Endothelial cell of umbilical vein (primary cell): ENCODE measurements at regions not wholly inside any gene's neighbourhood (a gene's known extent, or its start where the extent isn't known, plus 50 kb on each side); places are given as distances from the start of the nearest gene placed in this dataset.

ENCODE experiments used
- BruUV-seq: library from RNA; stranded (reverse); fragments of 400-500 nt; replicated peaks from 2 replicates; lab custom pipeline; 2021; lab: Mats Ljungman, UMichigan
- CTCF ChIA-PET: fragments of 300-600, 350-600 bp; sonication (Branson Sonifier 250); formaldehyde crosslinking; loops from one replicate; lab custom pipeline; 2021; ENCODE audit warnings: antibody characterized with exemption, inconsistent platforms; lab: Charles Lee
- POLR2A ChIA-PET: fragments of 300-600, 350-600 bp; sonication (Branson Sonifier 250); formaldehyde crosslinking; loops from one replicate; lab custom pipeline; 2021; ENCODE audit warnings: antibody characterized with exemption, inconsistent platforms; lab: Charles Lee
- DNase-seq: peaks from one replicate; pipeline ENCODE4 v3.0.0-alpha.2; 2011; ENCODE audit warnings: low read depth, low spot score
- FAIRE-seq: peaks from 2 replicates; lab custom pipeline; 2011; peaks lifted over from hg19 to GRCh38; lab: Jason Lieb, UNC
- H2AFZ ChIP-seq: 2 replicates; pipeline ENCODE4 v1.6.0; 2012; ENCODE audit warnings: low read depth, low read length, control low read depth, inconsistent platforms
- H3K27ac ChIP-seq: 2 replicates; pipeline ENCODE4 v1.5.1; 2011; ENCODE audit warnings: low read depth, mild to moderate bottlenecking, control low read depth, low read length, moderate library complexity; ENCODE audit not compliant: insufficient read depth
- H3K27me3 ChIP-seq, 2 experiments: 2 replicates each; pipeline versions ENCODE4 v1.6.0 to v1.6.1; 2011; ENCODE audit warnings: low read length in 2 of 2, mixed read lengths in 1 of 2; ENCODE audit not compliant: control insufficient read depth in 2 of 2, insufficient read depth in 2 of 2
- H3K36me3 ChIP-seq, 2 experiments: 2 replicates in 1 of 2; 3 replicates in 1 of 2; pipeline ENCODE4 v1.5.1; 2011; ENCODE audit warnings: low read length in 2 of 2, mild to moderate bottlenecking in 1 of 2, moderate library complexity in 1 of 2; ENCODE audit not compliant: control insufficient read depth in 2 of 2, insufficient read depth in 2 of 2; ENCODE audit errors: extremely low read depth in 1 of 2
- H3K4me1 ChIP-seq: 3 replicates; pipeline ENCODE4 v1.5.1; 2011; ENCODE audit warnings: mild to moderate bottlenecking, low read length; ENCODE audit not compliant: control insufficient read depth, insufficient read depth; ENCODE audit errors: extremely low read depth
- H3K4me2 ChIP-seq: 2 replicates; pipeline ENCODE4 v1.6.1; 2011; ENCODE audit warnings: low read length, control low read depth, mixed read lengths; ENCODE audit not compliant: insufficient read depth
- H3K4me3 ChIP-seq, 3 experiments: fragments of 200-600 bp in 1 of 3; sonication (generic), shearing (Covaris generic) in 1 of 3; replicated peaks in 1 of 3; 2 replicates each; pipeline ENCODE4 v1.5.1; 2011 to 2016; ENCODE audit warnings: control low read depth in 3 of 3, low read length in 3 of 3, mild to moderate bottlenecking in 2 of 3, inconsistent platforms in 1 of 3, low read depth in 1 of 3, moderate library complexity in 1 of 3; ENCODE audit not compliant: insufficient read depth in 1 of 3
- H3K79me2 ChIP-seq: 2 replicates; pipeline ENCODE4 v1.6.0; 2012; ENCODE audit warnings: low read length, inconsistent platforms; ENCODE audit not compliant: control insufficient read depth, insufficient read depth
- H3K9ac ChIP-seq: replicated peaks from 2 replicates; pipeline ENCODE3; 2011; ENCODE audit warnings: low read length, control low read depth; ENCODE audit not compliant: insufficient read depth; ENCODE audit errors: extremely low read depth
- H3K9me1 ChIP-seq: replicated peaks from 3 replicates; pipeline ENCODE4 v1.6.0; 2011; ENCODE audit warnings: mild to moderate bottlenecking, low read length; ENCODE audit not compliant: control insufficient read depth, insufficient read depth; ENCODE audit errors: extremely low read depth
- H3K9me3 ChIP-seq: replicated peaks from 2 replicates; pipeline ENCODE4 v1.5.1; 2012; ENCODE audit warnings: low read length, inconsistent platforms; ENCODE audit not compliant: control insufficient read depth, insufficient read depth
- H4K20me1 ChIP-seq: replicated peaks from 2 replicates; pipeline ENCODE3; 2011; ENCODE audit warnings: mild to moderate bottlenecking, low read length; ENCODE audit not compliant: control insufficient read depth, insufficient read depth; ENCODE audit errors: extremely low read depth
- CTCF ChIP-seq, 2 donors: IDR thresholded peaks; 1 replicate in 1 of 2; 2 replicates in 1 of 2; pipeline ENCODE4 v1.5.1; 2011; ENCODE audit warnings: low read length in 2 of 2, mild to moderate bottlenecking in 2 of 2, moderate library complexity in 2 of 2, control low read depth in 1 of 2, inconsistent platforms in 1 of 2, low read depth in 1 of 2; ENCODE audit not compliant: insufficient read depth in 1 of 2; ENCODE audit errors: extremely low read depth in 1 of 2
- EZH2 ChIP-seq: IDR thresholded peaks from 2 replicates; pipeline ENCODE4 v1.6.1; 2012; ENCODE audit warnings: borderline replicate concordance, low read depth, mild to moderate bottlenecking, moderate library complexity, low read length, inconsistent platforms; ENCODE audit not compliant: severe bottlenecking
- FOS ChIP-seq: IDR thresholded peaks from 2 replicates; pipeline ENCODE4 v1.6.1; 2011; ENCODE audit warnings: mild to moderate bottlenecking, low read length, moderate library complexity, borderline replicate concordance; ENCODE audit not compliant: insufficient read depth
- GATA2 ChIP-seq: IDR thresholded peaks from 2 replicates; pipeline ENCODE4 v1.7.0; 2011; ENCODE audit warnings: low read depth, mild to moderate bottlenecking, moderate library complexity, mixed read lengths, low read length; ENCODE audit not compliant: insufficient read length, insufficient read depth
- JUN ChIP-seq: IDR thresholded peaks from 2 replicates; pipeline ENCODE4 v1.6.1; 2011; ENCODE audit warnings: borderline replicate concordance, low read depth; ENCODE audit not compliant: insufficient read length, insufficient read depth
- MAX ChIP-seq: IDR thresholded peaks from 2 replicates; pipeline ENCODE4 v1.6.1; 2011; ENCODE audit not compliant: insufficient read depth, insufficient read length
- MYC ChIP-seq: IDR thresholded peaks from one replicate; pipeline ENCODE4 v1.6.1; 2011; ENCODE audit warnings: mild to moderate bottlenecking, low read depth, low read length
- POLR2A ChIP-seq: IDR thresholded peaks from 2 replicates; pipeline ENCODE4 v1.6.1; 2012; ENCODE audit warnings: low read depth, mild to moderate bottlenecking, control low read depth, low read length
- POLR2AphosphoS5 ChIP-seq: IDR thresholded peaks from 2 replicates; pipeline ENCODE4 v1.6.1; 2012; ENCODE audit warnings: low read depth, mild to moderate bottlenecking, control low read depth, low read length, moderate library complexity; ENCODE audit not compliant: insufficient read depth
- dilution Hi-C: fragments of 300-500 bp; cut with MboI; formaldehyde crosslinking; loops from one replicate; pipeline ENCODE4 v1.15.0; 2019; ENCODE audit warnings: low sequenced_read_pairs; ENCODE audit not compliant: extremely low pct_ligation_motif_present
- intact Hi-C: fragments of 100-400 bp; cut with micrococcal nuclease; formaldehyde crosslinking; loops from one replicate; pipeline ENCODE4 v1.10.0; 2022

GRCh38 chr12:124678421-124678893, 111.0 kb upstream of the NCOR2 start:
- TF ChIP-seq GATA2 (no peak), FOS (no peak), EZH2 (no peak), MAX (no peak), POLR2A (no peak), MYC (no peak), JUN (no peak), CTCF (IDR thresholded peaks at IDR 0.05; ENCODE audit: extremely low read depth in 1 of 2, insufficient read depth in 1 of 2, low read depth in 1 of 2, low read length in 2 of 2) (no peak), POLR2AphosphoS5 (no peak)
- FAIRE-seq (no peak), DNase-seq (no peak)
- dilution Hi-C loops (loop anchor here (25.0 kb wide), 1 partner anchor 116 kb away; the partner anchor contains the start of gene NCOR2), intact Hi-C loops (no loop called here)
- Histone ChIP-seq H3K9me3 (no peaks in the 10 kb centered on the region), H3K27ac (no peak overlapping the region), H3K9me1 (no peaks in the 10 kb centered on the region), H3K9ac (no peak overlapping the region), H3K4me2 (no peak overlapping the region), H3K4me1 (peaks cover 25% of the 10 kb centered on the region), H3K4me3 (no peak overlapping the region), H2AFZ (no peak overlapping the region), H3K27me3 (no peaks in the 10 kb centered on the region), H3K79me2 (no peaks in the 10 kb centered on the region), H3K36me3 (no peaks in the 10 kb centered on the region), H4K20me1 (no peaks in the 10 kb centered on the region)
- CTCF ChIA-PET = interaction anchor here (0.9 kb wide), 1 partner anchor 42 kb away, joined by 3 read pairs; no protein-coding TSS in a partner anchor
- no TSS peak for BruUV-seq
- POLR2A ChIA-PET = no interaction called here
